Keratinocyte (primary cell): ENCODE measurements at regions not wholly inside any gene's neighbourhood (a gene's known extent, or its start where the extent isn't known, plus 50 kb on each side); places are given as distances from the start of the nearest gene placed in this dataset.

Experiments used
- DNase-seq: peaks from one replicate; pipeline ENCODE4 v3.0.0-alpha.2; 2011; ENCODE audit warnings: low read depth, missing footprints, low spot score
- FAIRE-seq: peaks from 2 replicates; lab custom pipeline; 2011; peaks lifted over from hg19 to GRCh38; lab: Jason Lieb, UNC
- H2AFZ ChIP-seq: 2 replicates; pipeline ENCODE4 v1.6.0; 2012; ENCODE audit warnings: low read length, control low read depth, inconsistent platforms; ENCODE audit not compliant: control insufficient read depth
- H3K27ac ChIP-seq: 2 replicates; pipeline ENCODE4 v1.5.1; 2011; ENCODE audit warnings: low read length; ENCODE audit not compliant: control insufficient read depth, insufficient read depth
- H3K27me3 ChIP-seq: 3 replicates; pipeline ENCODE4 v1.6.0; 2011; ENCODE audit warnings: low read length; ENCODE audit not compliant: control insufficient read depth, insufficient read depth; ENCODE audit errors: extremely low read depth
- H3K36me3 ChIP-seq, 2 experiments: 2 replicates in 1 of 2; 3 replicates in 1 of 2; pipeline ENCODE4 v1.5.1; 2011; ENCODE audit warnings: low read length in 2 of 2, mild to moderate bottlenecking in 1 of 2; ENCODE audit not compliant: control insufficient read depth in 2 of 2, insufficient read depth in 2 of 2; ENCODE audit errors: extremely low read depth in 1 of 2
- H3K4me1 ChIP-seq: 3 replicates; pipeline ENCODE4 v1.5.1; 2011; ENCODE audit warnings: low read length; ENCODE audit not compliant: control insufficient read depth, insufficient read depth; ENCODE audit errors: extremely low read depth
- H3K4me2 ChIP-seq: 3 replicates; pipeline ENCODE4 v1.6.0; 2011; ENCODE audit warnings: low read depth, low read length; ENCODE audit not compliant: control insufficient read depth, insufficient read depth; ENCODE audit errors: extremely low read depth
- H3K4me3 ChIP-seq, 3 experiments: fragments of 200-600 bp in 1 of 3; sonication (generic) in 1 of 3; 2 replicates in 2 of 3; 3 replicates in 1 of 3; pipeline ENCODE4 v1.5.1; 2011 to 2016; ENCODE audit warnings: low read length in 3 of 3, mild to moderate bottlenecking in 3 of 3, control low read depth in 2 of 3, inconsistent platforms in 1 of 3, low read depth in 1 of 3, mixed read lengths in 1 of 3, mixed run types in 1 of 3, moderate library complexity in 1 of 3; ENCODE audit not compliant: control insufficient read depth in 2 of 3, insufficient read depth in 2 of 3; ENCODE audit errors: extremely low read depth in 1 of 3
- H3K79me2 ChIP-seq: 2 replicates; pipeline ENCODE4 v1.6.0; 2012; ENCODE audit warnings: low read length; ENCODE audit not compliant: control insufficient read depth, insufficient read depth
- H3K9ac ChIP-seq: 3 replicates; pipeline ENCODE4 v1.6.0; 2011; ENCODE audit warnings: low read length; ENCODE audit not compliant: control insufficient read depth, insufficient read depth; ENCODE audit errors: extremely low read depth
- H3K9me1 ChIP-seq: 3 replicates; pipeline ENCODE4 v1.6.0; 2011; ENCODE audit warnings: low read length; ENCODE audit not compliant: control insufficient read depth, insufficient read depth; ENCODE audit errors: extremely low read depth
- H3K9me3 ChIP-seq: 2 replicates; pipeline ENCODE4 v1.5.1; 2012; ENCODE audit warnings: low read depth, low read length; ENCODE audit not compliant: control insufficient read depth
- H4K20me1 ChIP-seq: 3 replicates; pipeline ENCODE4 v1.6.0; 2011; ENCODE audit warnings: low read length; ENCODE audit not compliant: control insufficient read depth, insufficient read depth; ENCODE audit errors: extremely low read depth
- EZH2 ChIP-seq: IDR thresholded peaks from one replicate; pipeline ENCODE4 v1.6.1; 2012; ENCODE audit warnings: inconsistent platforms, mild to moderate bottlenecking, low read length, moderate library complexity
- dilution Hi-C: fragments of 300-500 bp; cut with MboI; formaldehyde crosslinking; loops from one replicate; pipeline ENCODE4 v1.7.0; 2020; ENCODE audit warnings: low sequenced_read_pairs; ENCODE audit not compliant: extremely low pct_ligation_motif_present
- TF ChIP-seq, protein P1 (sequence below), 3 experiments: IDR thresholded peaks in 1 of 3; conservative IDR thresholded peaks in 1 of 3; optimal IDR thresholded peaks in 1 of 3; 2 replicates in 2 of 3; 3 replicates in 1 of 3; pipeline versions ENCODE3 to v1.5.1; 2011; ENCODE audit warnings: low read length in 3 of 3, mild to moderate bottlenecking in 3 of 3, moderate library complexity in 2 of 3, control low read depth in 1 of 3, inconsistent platforms in 1 of 3; ENCODE audit not compliant: insufficient read depth in 2 of 3; ENCODE audit errors: extremely low read depth in 1 of 3

DNA sequence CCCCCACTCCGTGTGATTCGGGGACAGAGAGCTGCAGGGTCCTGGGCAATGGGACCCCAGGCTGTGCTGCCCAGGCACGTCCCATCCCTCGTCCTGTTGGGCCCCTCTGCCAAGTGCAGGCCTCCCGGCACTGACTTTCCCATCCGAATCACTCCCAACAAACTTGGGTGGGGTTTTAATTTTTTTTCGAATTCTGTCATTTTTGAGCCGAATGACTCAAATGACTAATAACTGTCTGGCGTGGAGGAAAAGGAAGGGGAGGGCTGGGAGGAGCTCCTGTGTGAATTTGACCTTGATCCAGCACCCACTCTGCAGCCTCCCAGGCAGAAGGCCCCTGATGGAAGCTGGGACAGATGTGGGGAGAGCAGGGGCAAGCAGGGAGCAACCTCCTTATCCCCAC lies 1173.2 kb downstream of the BRD1 start:
- H3K27ac ChIP-seq: no peak overlapping the region
- peaks cover 29% of the 10 kb centered on the region for H3K9me3 ChIP-seq
- no peaks in the 10 kb centered on the region for H3K27me3 ChIP-seq
- FAIRE-seq: no peak
- no peaks in the 10 kb centered on the region for H3K79me2 ChIP-seq
- H3K4me1 ChIP-seq: no peaks in the 10 kb centered on the region
- H3K4me3 ChIP-seq: no peak overlapping the region
- H3K36me3 ChIP-seq: no peaks in the 10 kb centered on the region
- TF ChIP-seq, protein P1, sequence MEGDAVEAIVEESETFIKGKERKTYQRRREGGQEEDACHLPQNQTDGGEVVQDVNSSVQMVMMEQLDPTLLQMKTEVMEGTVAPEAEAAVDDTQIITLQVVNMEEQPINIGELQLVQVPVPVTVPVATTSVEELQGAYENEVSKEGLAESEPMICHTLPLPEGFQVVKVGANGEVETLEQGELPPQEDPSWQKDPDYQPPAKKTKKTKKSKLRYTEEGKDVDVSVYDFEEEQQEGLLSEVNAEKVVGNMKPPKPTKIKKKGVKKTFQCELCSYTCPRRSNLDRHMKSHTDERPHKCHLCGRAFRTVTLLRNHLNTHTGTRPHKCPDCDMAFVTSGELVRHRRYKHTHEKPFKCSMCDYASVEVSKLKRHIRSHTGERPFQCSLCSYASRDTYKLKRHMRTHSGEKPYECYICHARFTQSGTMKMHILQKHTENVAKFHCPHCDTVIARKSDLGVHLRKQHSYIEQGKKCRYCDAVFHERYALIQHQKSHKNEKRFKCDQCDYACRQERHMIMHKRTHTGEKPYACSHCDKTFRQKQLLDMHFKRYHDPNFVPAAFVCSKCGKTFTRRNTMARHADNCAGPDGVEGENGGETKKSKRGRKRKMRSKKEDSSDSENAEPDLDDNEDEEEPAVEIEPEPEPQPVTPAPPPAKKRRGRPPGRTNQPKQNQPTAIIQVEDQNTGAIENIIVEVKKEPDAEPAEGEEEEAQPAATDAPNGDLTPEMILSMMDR (optimal IDR thresholded peaks at IDR 0.05 in 1 of 3, IDR thresholded peaks at IDR 0.05 in 1 of 3, conservative IDR thresholded peaks at IDR 0.05 in 1 of 3; ENCODE audit: extremely low read depth in 1 of 3, insufficient read depth in 2 of 3, low read length in 3 of 3): no peak
- no peak for TF ChIP-seq EZH2
- H3K4me2 ChIP-seq: no peak overlapping the region
- H3K9me1 ChIP-seq: no peaks in the 10 kb centered on the region
- no peaks in the 10 kb centered on the region for H4K20me1 ChIP-seq
- no peak overlapping the region for H2AFZ ChIP-seq
- DNase-seq: no peak
- dilution Hi-C loops: no loop called here
- no peak overlapping the region for H3K9ac ChIP-seq

DNA sequence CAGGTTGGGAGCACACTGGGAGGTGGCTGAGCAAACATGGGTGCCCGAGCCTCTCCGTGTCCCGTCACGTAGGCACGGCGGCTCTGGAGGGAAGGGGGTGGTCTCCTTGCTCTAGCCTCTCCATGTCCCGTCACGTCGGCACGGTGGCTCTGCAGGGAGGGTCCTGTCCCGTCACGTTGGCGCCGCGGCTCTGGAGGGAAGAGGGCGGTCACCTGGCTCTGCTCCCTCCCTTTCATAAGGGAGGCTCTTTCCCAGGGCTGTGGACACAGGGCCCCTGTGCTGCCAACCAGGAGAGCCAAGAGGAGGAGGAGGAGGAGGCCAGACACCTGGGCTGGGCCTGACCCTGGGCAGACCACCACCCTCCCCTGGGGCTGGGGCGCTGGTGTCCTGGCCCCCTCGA lies 1173.7 kb downstream of the BRD1 start:
- H3K27ac ChIP-seq: no peak overlapping the region
- TF ChIP-seq EZH2: no peak
- TF ChIP-seq, protein P1 (optimal IDR thresholded peaks at IDR 0.05 in 1 of 3, IDR thresholded peaks at IDR 0.05 in 1 of 3, conservative IDR thresholded peaks at IDR 0.05 in 1 of 3; ENCODE audit: extremely low read depth in 1 of 3, insufficient read depth in 2 of 3, low read length in 3 of 3): no peak
- dilution Hi-C loops: no loop called here

More for the DNA sequence above, 1173.7 kb downstream of the BRD1 start:
- Histone ChIP-seq H3K79me2 (no peaks in the 10 kb centered on the region), H3K27me3 (no peaks in the 10 kb centered on the region), H3K4me3 (no peak overlapping the region), H3K9me1 (no peaks in the 10 kb centered on the region), H3K9ac (no peak overlapping the region), H3K36me3 (no peaks in the 10 kb centered on the region), H4K20me1 (no peaks in the 10 kb centered on the region), H3K4me2 (no peak overlapping the region), H2AFZ (no peak overlapping the region), H3K4me1 (no peaks in the 10 kb centered on the region), H3K9me3 (peaks cover 31% of the 10 kb centered on the region)
- DNase-seq: no peak
- FAIRE-seq: no peak
